A549 (cell line): ENCODE measurements at regions not wholly inside any gene's neighbourhood (a gene's known extent, or its start where the extent isn't known, plus 50 kb on each side); places are given as distances from the start of the nearest gene placed in this dataset.

ENCODE experiments used
- ATAC-seq, 2 experiments: fragments of 200-7000 bp in 1 of 2; fragments of >200 bp in 1 of 2; cut with Nextera tagmentation in 1 of 2; cut with Tn5 transposase in 1 of 2; 3 replicates each; pipeline versions ENCODE4 v1.8.0 to v1.9.1; 2018 to 2020; ENCODE audit warnings: mild to moderate bottlenecking in 1 of 2, moderate library complexity in 1 of 2
- CTCF ChIA-PET: fragments of 300-600 bp; sonication (Branson Sonifier 250); formaldehyde crosslinking; extraction: SDS; loops from one replicate; lab custom pipeline; 2021; ENCODE audit warnings: antibody characterized with exemption, inconsistent platforms; lab: Yijun Ruan, JAX
- POLR2A ChIA-PET: fragments of 350-600 bp; formaldehyde crosslinking; extraction: SDS; loops from one replicate; lab custom pipeline; 2021; ENCODE audit warnings: antibody characterized with exemption, inconsistent platforms; lab: Yijun Ruan, JAX
- DNase-seq, 2 experiments: peaks; one replicate each; pipeline versions ENCODE4 v3.0.0 to v3.0.0-alpha.2; 2011 to 2016; ENCODE audit warnings: low read depth in 1 of 2, low spot score in 1 of 2
- FAIRE-seq: peaks from 2 replicates; lab custom pipeline; 2011; peaks lifted over from hg19 to GRCh38; lab: Jason Lieb, UNC
- H3K27ac ChIP-seq, 2 experiments: fragments of >200 bp; sonication (Bioruptor Twin); formaldehyde crosslinking; 3 replicates each; pipeline ENCODE4 v1.5.1; 2016 to 2017
- H3K4me1 ChIP-seq: fragments of >200 bp; sonication (Bioruptor Twin); formaldehyde crosslinking; 3 replicates; pipeline ENCODE4 v1.6.1; 2016
- H3K4me2 ChIP-seq: fragments of >200 bp; sonication (Bioruptor Twin); formaldehyde crosslinking; 3 replicates; pipeline ENCODE4 v1.6.1; 2016
- H3K4me3 ChIP-seq: fragments of >200 bp; sonication (Bioruptor Twin); formaldehyde crosslinking; 3 replicates; pipeline ENCODE4 v1.5.1; 2016
- H3K9me3 ChIP-seq: fragments of >200 bp; sonication (Bioruptor Twin); formaldehyde crosslinking; 3 replicates; pipeline ENCODE4 v1.6.1; 2016
- BHLHE40 ChIP-seq: IDR thresholded peaks from 2 replicates; pipeline ENCODE4 v1.6.1; 2012; ENCODE audit warnings: low read depth, low read length, inconsistent platforms
- CBX2 ChIP-seq: fragments of 200-600 bp; sonication (generic); IDR thresholded peaks from 2 replicates; pipeline ENCODE4 v1.6.1; 2016; ENCODE audit warnings: low read depth, mild to moderate bottlenecking, borderline replicate concordance
- CEBPB ChIP-seq, 2 experiments: fragments of >200 bp in 1 of 2; sonication (Bioruptor Twin) in 1 of 2; formaldehyde crosslinking in 1 of 2; IDR thresholded peaks; 2 replicates each; pipeline ENCODE4 v1.6.1; 2012 to 2016
- FOXS1 ChIP-seq: fragments of 250-450 bp; sonication (Bioruptor Pico); IDR thresholded peaks from 2 replicates; pipeline ENCODE4 v1.5.0; 2020; ENCODE audit warnings: mild to moderate bottlenecking, moderate library complexity
- GATA3 ChIP-seq: IDR thresholded peaks from 2 replicates; pipeline ENCODE4 v1.6.1; 2012; ENCODE audit warnings: borderline replicate concordance
- HDAC2 ChIP-seq: fragments of 200-600 bp; sonication (generic); IDR thresholded peaks from 2 replicates; pipeline ENCODE4 v1.6.1; 2016
- HOXA7 ChIP-seq: fragments of 250-450 bp; sonication (Bioruptor Pico); IDR thresholded peaks from 2 replicates; pipeline ENCODE4 v1.5.0; 2020; ENCODE audit warnings: mild to moderate bottlenecking, moderate library complexity
- HOXB13 ChIP-seq: fragments of 250-450 bp; sonication (Bioruptor Pico); IDR thresholded peaks from 2 replicates; pipeline ENCODE4 v1.5.0; 2020; ENCODE audit warnings: low read depth, mild to moderate bottlenecking, moderate library complexity
- JUNB ChIP-seq: fragments of >200 bp; sonication (Bioruptor Twin); formaldehyde crosslinking; IDR thresholded peaks from 2 replicates; pipeline ENCODE4 v1.6.1; 2016
- MAZ ChIP-seq: fragments of 150-350 bp; IDR thresholded peaks from 2 replicates; pipeline ENCODE4 v1.6.1; 2014; ENCODE audit warnings: antibody characterized with exemption, low read depth, low read length, borderline replicate concordance
- MYC ChIP-seq: IDR thresholded peaks from 2 replicates; pipeline ENCODE4 v1.6.1; 2012; ENCODE audit warnings: mild to moderate bottlenecking, inconsistent platforms, low read length, improper control_type of control experiment, borderline replicate concordance
- NPAS2 ChIP-seq: fragments of 250-450 bp; sonication (Bioruptor Pico); IDR thresholded peaks from 2 replicates; pipeline ENCODE4 v1.8.0; 2022; ENCODE audit warnings: mild to moderate bottlenecking, moderate library complexity, borderline replicate concordance
- PHF8 ChIP-seq: fragments of 200-600 bp; sonication (generic); IDR thresholded peaks from 2 replicates; pipeline ENCODE4 v1.6.1; 2016; ENCODE audit warnings: low read depth, mild to moderate bottlenecking, antibody characterized with exemption, moderate library complexity, borderline replicate concordance
- POLR2AphosphoS2 ChIP-seq: conservative IDR thresholded peaks from 2 replicates; pipeline ENCODE4 v1.6.1; 2012; ENCODE audit warnings: low read length, improper control_type of control experiment, inconsistent platforms
- RARB ChIP-seq: fragments of 250-450 bp; sonication (Bioruptor Pico); IDR thresholded peaks from 2 replicates; pipeline ENCODE4 v1.8.0; 2021; ENCODE audit warnings: mild to moderate bottlenecking, moderate library complexity
- RNF2 ChIP-seq: fragments of 200-600 bp; sonication (generic); IDR thresholded peaks from 2 replicates; pipeline ENCODE4 v1.6.1; 2016; ENCODE audit warnings: low read depth, mild to moderate bottlenecking, antibody characterized with exemption, moderate library complexity, borderline replicate concordance
- SMC3 ChIP-seq: fragments of >200 bp; sonication (Bioruptor Twin); formaldehyde crosslinking; IDR thresholded peaks from 3 replicates; pipeline ENCODE4 v1.6.1; 2018; ENCODE audit warnings: inconsistent platforms
- TP53 ChIP-seq: fragments of 250-450 bp; sonication (Bioruptor Pico); IDR thresholded peaks from 2 replicates; pipeline ENCODE4 v1.5.0; 2021; ENCODE audit warnings: mild to moderate bottlenecking, moderate library complexity
- ZC3H11A ChIP-seq: fragments of 450-650 bp; IDR thresholded peaks from 2 replicates; pipeline ENCODE4 v1.6.1; 2014; ENCODE audit warnings: antibody characterized with exemption, mild to moderate bottlenecking
- ZFP36 ChIP-seq: fragments of 450-650 bp; IDR thresholded peaks from 2 replicates; pipeline ENCODE4 v1.6.1; 2014; ENCODE audit warnings: borderline replicate concordance; ENCODE audit not compliant: partially characterized antibody
- ZNF302 ChIP-seq: fragments of 250-450 bp; sonication (Bioruptor Pico); IDR thresholded peaks from 2 replicates; pipeline ENCODE4 v1.9.0; 2021; ENCODE audit warnings: inconsistent platforms, mild to moderate bottlenecking, moderate library complexity
- WGBS: methylation state at CpG from one replicate; pipeline ENCODE4 v1.1.6; 2017; ENCODE audit errors: missing lambda C conversion rate; 5-methylcytosine and 5-hydroxymethylcytosine counted together
- TF ChIP-seq, protein P1 (sequence below): fragments of 200-600 bp; sonication (generic); IDR thresholded peaks from 2 replicates; pipeline ENCODE4 v1.6.1; 2016; ENCODE audit warnings: antibody characterized with exemption, mild to moderate bottlenecking, moderate library complexity
- TF ChIP-seq, protein P2 (sequence below): fragments of >200 bp; sonication (Bioruptor Twin); formaldehyde crosslinking; IDR thresholded peaks from 2 replicates; pipeline ENCODE4 v1.6.1; 2016
- TF ChIP-seq, protein P3 (sequence below): fragments of 450-650 bp; IDR thresholded peaks from 2 replicates; pipeline ENCODE4 v1.6.1; 2014; ENCODE audit warnings: antibody characterized with exemption
- TF ChIP-seq, protein P4 (sequence below): fragments of >200 bp; sonication (Bioruptor Twin); formaldehyde crosslinking; IDR thresholded peaks from 3 replicates; pipeline ENCODE4 v1.6.1; 2016
- TF ChIP-seq, protein P5 (sequence below): fragments of 250-450 bp; sonication (Bioruptor Pico); IDR thresholded peaks from 2 replicates; pipeline ENCODE4 v1.5.0; 2021; ENCODE audit warnings: mild to moderate bottlenecking, moderate library complexity, borderline replicate concordance

DNA sequence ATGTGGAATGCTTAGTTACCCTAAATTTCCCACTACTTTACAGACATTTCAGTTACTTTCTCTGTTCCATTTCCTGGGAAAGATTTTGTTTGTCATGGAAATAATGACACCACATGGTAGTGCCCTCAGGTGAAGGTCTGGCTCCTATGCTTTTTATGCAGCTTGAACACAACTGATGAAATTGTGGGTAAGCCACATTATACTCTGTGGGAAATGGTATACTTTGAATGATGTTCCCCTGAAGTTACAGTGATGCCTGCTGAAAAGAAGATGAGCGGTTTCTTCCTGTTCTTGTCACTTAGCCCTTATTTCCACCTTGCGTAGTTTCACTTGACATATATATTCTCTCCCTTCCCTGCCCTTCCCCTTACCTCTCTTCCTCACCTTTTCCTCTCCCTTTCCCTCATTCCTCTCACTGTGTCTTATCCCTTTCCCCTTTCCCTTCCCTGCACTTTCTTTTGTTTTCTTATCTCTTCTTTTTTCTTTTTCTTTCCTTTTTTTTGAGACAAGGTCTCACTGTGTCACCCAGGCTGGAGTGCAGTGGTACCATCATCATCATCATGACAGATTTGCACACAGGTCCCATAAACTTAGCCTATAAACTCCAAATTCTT, 280.8 kb upstream of the IL12B start:
- TF ChIP-seq ZFP36: no peak
- TF ChIP-seq, all 56 proteins: peak for 0
- POLR2A ChIA-PET: no interaction called here
- H3K27ac ChIP-seq: no peak overlapping the region
- no peak overlapping the region for H3K4me2 ChIP-seq
- no peak for FAIRE-seq
- no peaks in the 10 kb centered on the region for H3K9me3 ChIP-seq
- no peaks in the 10 kb centered on the region for H3K4me1 ChIP-seq
- ATAC-seq: no peak; a peak in 1 of 6 replicates
- DNase-seq: no peak
- no peak overlapping the region for H3K4me3 ChIP-seq
- WGBS: 93% methylated on average over 2 of the region's 2 CpGs
- CTCF ChIA-PET: no interaction called here

DNA sequence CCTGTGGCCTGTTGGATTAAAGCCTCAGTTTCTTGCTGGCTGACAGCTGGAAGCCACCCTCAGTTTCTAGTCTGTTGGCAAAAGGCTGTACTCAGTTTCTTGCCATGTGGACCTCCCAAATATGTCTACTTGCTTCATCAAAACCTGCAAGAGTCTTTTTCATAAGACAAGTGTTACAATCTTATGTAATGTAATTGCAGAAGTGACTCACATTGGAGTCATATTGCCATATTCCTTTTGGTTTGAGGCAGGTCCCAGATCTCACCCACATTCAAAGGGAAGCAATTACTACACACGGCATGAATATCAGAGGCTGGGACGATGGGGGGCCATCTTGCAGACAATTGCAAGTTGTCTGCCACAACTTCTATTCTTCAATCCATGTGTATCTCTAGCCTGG, 286.7 kb upstream of the IL12B start:
- TF ChIP-seq GATA3 (no peak), POLR2AphosphoS2 (no peak), ZNF302 (CRISPR knock-in tag) (no peak), HOXA7 (CRISPR knock-in tag) (no peak), RNF2 (no peak), MYC (no peak), MAZ (no peak), HOXB13 (CRISPR knock-in tag) (no peak), BHLHE40 (no peak), FOXS1 (no peak)
- TF ChIP-seq, protein P1, sequence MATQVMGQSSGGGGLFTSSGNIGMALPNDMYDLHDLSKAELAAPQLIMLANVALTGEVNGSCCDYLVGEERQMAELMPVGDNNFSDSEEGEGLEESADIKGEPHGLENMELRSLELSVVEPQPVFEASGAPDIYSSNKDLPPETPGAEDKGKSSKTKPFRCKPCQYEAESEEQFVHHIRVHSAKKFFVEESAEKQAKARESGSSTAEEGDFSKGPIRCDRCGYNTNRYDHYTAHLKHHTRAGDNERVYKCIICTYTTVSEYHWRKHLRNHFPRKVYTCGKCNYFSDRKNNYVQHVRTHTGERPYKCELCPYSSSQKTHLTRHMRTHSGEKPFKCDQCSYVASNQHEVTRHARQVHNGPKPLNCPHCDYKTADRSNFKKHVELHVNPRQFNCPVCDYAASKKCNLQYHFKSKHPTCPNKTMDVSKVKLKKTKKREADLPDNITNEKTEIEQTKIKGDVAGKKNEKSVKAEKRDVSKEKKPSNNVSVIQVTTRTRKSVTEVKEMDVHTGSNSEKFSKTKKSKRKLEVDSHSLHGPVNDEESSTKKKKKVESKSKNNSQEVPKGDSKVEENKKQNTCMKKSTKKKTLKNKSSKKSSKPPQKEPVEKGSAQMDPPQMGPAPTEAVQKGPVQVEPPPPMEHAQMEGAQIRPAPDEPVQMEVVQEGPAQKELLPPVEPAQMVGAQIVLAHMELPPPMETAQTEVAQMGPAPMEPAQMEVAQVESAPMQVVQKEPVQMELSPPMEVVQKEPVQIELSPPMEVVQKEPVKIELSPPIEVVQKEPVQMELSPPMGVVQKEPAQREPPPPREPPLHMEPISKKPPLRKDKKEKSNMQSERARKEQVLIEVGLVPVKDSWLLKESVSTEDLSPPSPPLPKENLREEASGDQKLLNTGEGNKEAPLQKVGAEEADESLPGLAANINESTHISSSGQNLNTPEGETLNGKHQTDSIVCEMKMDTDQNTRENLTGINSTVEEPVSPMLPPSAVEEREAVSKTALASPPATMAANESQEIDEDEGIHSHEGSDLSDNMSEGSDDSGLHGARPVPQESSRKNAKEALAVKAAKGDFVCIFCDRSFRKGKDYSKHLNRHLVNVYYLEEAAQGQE: no peak
- TF ChIP-seq, protein P2, sequence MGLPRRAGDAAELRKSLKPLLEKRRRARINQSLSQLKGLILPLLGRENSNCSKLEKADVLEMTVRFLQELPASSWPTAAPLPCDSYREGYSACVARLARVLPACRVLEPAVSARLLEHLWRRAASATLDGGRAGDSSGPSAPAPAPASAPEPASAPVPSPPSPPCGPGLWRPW: no peak
- TF ChIP-seq, protein P3, sequence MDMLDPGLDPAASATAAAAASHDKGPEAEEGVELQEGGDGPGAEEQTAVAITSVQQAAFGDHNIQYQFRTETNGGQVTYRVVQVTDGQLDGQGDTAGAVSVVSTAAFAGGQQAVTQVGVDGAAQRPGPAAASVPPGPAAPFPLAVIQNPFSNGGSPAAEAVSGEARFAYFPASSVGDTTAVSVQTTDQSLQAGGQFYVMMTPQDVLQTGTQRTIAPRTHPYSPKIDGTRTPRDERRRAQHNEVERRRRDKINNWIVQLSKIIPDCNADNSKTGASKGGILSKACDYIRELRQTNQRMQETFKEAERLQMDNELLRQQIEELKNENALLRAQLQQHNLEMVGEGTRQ: no peak
- TF ChIP-seq, protein P4, sequence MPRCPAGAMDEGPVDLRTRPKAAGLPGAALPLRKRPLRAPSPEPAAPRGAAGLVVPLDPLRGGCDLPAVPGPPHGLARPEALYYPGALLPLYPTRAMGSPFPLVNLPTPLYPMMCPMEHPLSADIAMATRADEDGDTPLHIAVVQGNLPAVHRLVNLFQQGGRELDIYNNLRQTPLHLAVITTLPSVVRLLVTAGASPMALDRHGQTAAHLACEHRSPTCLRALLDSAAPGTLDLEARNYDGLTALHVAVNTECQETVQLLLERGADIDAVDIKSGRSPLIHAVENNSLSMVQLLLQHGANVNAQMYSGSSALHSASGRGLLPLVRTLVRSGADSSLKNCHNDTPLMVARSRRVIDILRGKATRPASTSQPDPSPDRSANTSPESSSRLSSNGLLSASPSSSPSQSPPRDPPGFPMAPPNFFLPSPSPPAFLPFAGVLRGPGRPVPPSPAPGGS: no peak
- TF ChIP-seq, all 56 proteins: peak for 0
- H3K27ac ChIP-seq: no peak overlapping the region
- ChIA-PET CTCF (no interaction called here), POLR2A (no interaction called here)
- FAIRE-seq: no peak
- ATAC-seq: no peak
- no peak overlapping the region for H3K4me3 ChIP-seq
- H3K4me1 ChIP-seq: no peaks in the 10 kb centered on the region
- peaks cover 5% of the 10 kb centered on the region; the same call in 1 of the 3 replicates for H3K9me3 ChIP-seq
- WGBS: 42% methylated on average over 2 of the region's 2 CpGs
- H3K4me2 ChIP-seq: no peak overlapping the region
- no peak for DNase-seq

DNA sequence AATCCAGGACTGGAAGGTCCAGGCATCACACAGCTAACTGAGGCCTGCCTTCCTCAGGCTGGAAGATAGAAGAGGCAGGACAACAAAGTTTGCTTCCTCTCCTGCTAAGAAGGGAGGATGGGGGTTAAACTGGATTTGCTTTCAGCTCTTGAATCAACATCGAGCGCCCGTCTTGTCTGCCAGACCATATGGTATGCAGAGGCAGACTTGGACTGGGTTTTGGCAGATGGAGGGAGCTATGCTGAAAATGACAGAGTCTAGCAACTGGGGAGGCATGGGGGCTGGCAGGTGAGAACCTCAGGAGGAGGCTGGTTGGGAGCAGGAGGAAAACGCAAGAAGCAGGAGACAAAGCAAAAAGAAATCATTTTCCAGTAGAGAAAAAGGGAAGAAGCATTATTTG, 289.5 kb upstream of the IL12B start:
- Histone ChIP-seq H3K27ac (no peak overlapping the region), H3K4me2 (no peak overlapping the region), H3K4me1 (no peaks in the 10 kb centered on the region), H3K9me3 (peaks cover 15% of the 10 kb centered on the region; the same call in 2 of the 3 replicates), H3K4me3 (no peak overlapping the region)
- DNase-seq: no peak
- ATAC-seq: no peak
- ChIA-PET POLR2A (no interaction called here), CTCF (interaction anchor here (1.1 kb wide), 1 partner anchor 368 kb away, joined by 4 read pairs; no protein-coding TSS in a partner anchor)
- FAIRE-seq: no peak
- 92% methylated on average over 4 of the region's 4 CpGs for WGBS
- TF ChIP-seq HDAC2 (no peak), CEBPB (IDR thresholded peaks at IDR 0.05) (no peak), FOXS1 (no peak), PHF8 (no peak), TP53 (CRISPR knock-in tag) (no peak), CBX2 (no peak), MYC (no peak), RNF2 (no peak), NPAS2 (CRISPR knock-in tag) (no peak), ZC3H11A (no peak), JUNB (no peak), SMC3 (no peak), HOXB13 (CRISPR knock-in tag) (no peak), RARB (CRISPR knock-in tag) (no peak)
- TF ChIP-seq, protein P5, sequence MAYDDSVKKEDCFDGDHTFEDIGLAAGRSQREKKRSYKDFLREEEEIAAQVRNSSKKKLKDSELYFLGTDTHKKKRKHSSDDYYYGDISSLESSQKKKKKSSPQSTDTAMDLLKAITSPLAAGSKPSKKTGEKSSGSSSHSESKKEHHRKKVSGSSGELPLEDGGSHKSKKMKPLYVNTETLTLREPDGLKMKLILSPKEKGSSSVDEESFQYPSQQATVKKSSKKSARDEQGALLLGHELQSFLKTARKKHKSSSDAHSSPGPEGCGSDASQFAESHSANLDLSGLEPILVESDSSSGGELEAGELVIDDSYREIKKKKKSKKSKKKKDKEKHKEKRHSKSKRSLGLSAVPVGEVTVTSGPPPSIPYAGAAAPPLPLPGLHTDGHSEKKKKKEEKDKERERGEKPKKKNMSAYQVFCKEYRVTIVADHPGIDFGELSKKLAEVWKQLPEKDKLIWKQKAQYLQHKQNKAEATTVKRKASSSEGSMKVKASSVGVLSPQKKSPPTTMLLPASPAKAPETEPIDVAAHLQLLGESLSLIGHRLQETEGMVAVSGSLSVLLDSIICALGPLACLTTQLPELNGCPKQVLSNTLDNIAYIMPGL: no peak
